ENCODE measurements at regions not wholly inside any gene's neighbourhood (a gene's known extent, or its start where the extent isn't known, plus 50 kb on each side); places are given as distances from the start of the nearest gene placed in this dataset.

DNA sequence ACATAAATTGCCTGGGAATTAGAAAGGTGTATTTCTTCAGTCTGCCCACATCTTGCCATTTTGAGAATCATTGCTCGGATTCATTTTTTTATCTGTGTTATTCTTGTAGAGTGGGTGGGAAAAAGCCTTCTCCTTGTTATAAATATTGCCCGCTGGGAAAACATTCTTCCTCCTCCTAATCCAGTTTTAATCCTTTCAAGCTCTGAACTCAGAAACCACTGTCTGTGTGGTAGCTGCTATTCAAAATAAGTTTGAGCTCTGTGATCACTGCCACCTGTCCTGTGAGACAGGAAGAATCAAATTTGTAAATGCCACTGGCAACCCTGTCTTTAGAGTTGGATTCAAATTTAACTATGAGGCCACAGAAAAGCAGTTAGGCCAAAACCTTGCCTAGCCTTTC lies 1875.2 kb upstream of the PIK3C3 start:
- H4K20me1 ChIP-seq (replicated peaks; ENCODE audit: control insufficient read depth, extremely low read depth, insufficient read depth, low read length), result no peaks in the 10 kb centered on the region
- no peak for DNase-seq (ENCODE audit: low read depth, low spot score)
- H3K9me3 ChIP-seq (replicated peaks; ENCODE audit: control insufficient read depth, insufficient read depth, low read length), result no peaks in the 10 kb centered on the region
- no peak overlapping the region for H2AFZ ChIP-seq (ENCODE audit: low read depth, low read length)
- no peaks in the 10 kb centered on the region for H3K27me3 ChIP-seq (ENCODE audit: control insufficient read depth in 2 of 2, insufficient read depth in 2 of 2, low read length in 2 of 2)
- H3K9me1 ChIP-seq (replicated peaks; ENCODE audit: control insufficient read depth, extremely low read depth, insufficient read depth, low read length), result no peaks in the 10 kb centered on the region
- no peaks in the 10 kb centered on the region for H3K36me3 ChIP-seq (ENCODE audit: control insufficient read depth in 2 of 2, extremely low read depth in 1 of 2, insufficient read depth in 2 of 2, low read length in 2 of 2)
- ChIA-PET CTCF (no interaction called here), POLR2A (no interaction called here)
- TF ChIP-seq POLR2A (IDR thresholded peaks at IDR 0.05; ENCODE audit: low read depth, low read length), result no peak
- TF ChIP-seq, protein P1, sequence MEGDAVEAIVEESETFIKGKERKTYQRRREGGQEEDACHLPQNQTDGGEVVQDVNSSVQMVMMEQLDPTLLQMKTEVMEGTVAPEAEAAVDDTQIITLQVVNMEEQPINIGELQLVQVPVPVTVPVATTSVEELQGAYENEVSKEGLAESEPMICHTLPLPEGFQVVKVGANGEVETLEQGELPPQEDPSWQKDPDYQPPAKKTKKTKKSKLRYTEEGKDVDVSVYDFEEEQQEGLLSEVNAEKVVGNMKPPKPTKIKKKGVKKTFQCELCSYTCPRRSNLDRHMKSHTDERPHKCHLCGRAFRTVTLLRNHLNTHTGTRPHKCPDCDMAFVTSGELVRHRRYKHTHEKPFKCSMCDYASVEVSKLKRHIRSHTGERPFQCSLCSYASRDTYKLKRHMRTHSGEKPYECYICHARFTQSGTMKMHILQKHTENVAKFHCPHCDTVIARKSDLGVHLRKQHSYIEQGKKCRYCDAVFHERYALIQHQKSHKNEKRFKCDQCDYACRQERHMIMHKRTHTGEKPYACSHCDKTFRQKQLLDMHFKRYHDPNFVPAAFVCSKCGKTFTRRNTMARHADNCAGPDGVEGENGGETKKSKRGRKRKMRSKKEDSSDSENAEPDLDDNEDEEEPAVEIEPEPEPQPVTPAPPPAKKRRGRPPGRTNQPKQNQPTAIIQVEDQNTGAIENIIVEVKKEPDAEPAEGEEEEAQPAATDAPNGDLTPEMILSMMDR (IDR thresholded peaks at IDR 0.05; ENCODE audit: extremely low read depth in 1 of 2, insufficient read depth in 1 of 2, low read depth in 1 of 2, low read length in 2 of 2), result no peak
- H3K4me2 ChIP-seq (ENCODE audit: insufficient read depth, low read length), result no peak overlapping the region
- no TSS peak for BruUV-seq (replicated peaks)
- no peaks in the 10 kb centered on the region for H3K4me1 ChIP-seq (ENCODE audit: control insufficient read depth, extremely low read depth, insufficient read depth, low read length)
- H3K9ac ChIP-seq (replicated peaks; ENCODE audit: extremely low read depth, insufficient read depth, low read length), result no peak overlapping the region
- no peaks in the 10 kb centered on the region for H3K79me2 ChIP-seq (ENCODE audit: control insufficient read depth, insufficient read depth, low read length)
- no peak overlapping the region for H3K27ac ChIP-seq (ENCODE audit: insufficient read depth, low read depth, low read length)
- no peak for FAIRE-seq
- intact Hi-C loops (cut with micrococcal nuclease) (no loop called here), dilution Hi-C loops (cut with MboI; ENCODE audit: extremely low pct_ligation_motif_present, low sequenced_read_pairs) (no loop called here)
- no peak overlapping the region for H3K4me3 ChIP-seq (replicated peaks in 1 of 3; ENCODE audit: insufficient read depth in 1 of 3, low read depth in 1 of 3, low read length in 3 of 3)

DNA sequence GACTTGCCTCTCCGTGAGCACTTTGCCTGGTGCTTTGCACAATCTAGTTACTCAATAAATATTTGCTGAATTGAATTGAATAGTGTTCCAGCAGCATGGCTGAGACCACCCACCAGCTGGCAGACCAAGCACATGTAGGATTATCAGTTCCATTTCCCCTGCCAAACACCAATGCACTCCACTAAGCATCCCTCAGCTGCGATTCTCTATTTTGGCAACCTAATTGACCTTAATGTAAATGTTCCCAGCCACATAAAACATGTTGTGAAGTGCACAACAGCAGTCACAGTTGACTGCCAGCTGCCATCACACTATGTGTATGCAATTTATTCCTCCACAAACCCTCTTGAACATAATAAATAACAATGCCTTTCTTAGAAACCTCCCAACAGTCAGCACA lies 1879.4 kb upstream of the PIK3C3 start:
- Histone ChIP-seq H3K9me3 (replicated peaks; ENCODE audit: control insufficient read depth, insufficient read depth, low read length) (no peaks in the 10 kb centered on the region), H3K36me3 (ENCODE audit: control insufficient read depth in 2 of 2, extremely low read depth in 1 of 2, insufficient read depth in 2 of 2, low read length in 2 of 2) (no peaks in the 10 kb centered on the region), H3K27ac (ENCODE audit: insufficient read depth, low read depth, low read length) (no peak overlapping the region), H3K4me1 (ENCODE audit: control insufficient read depth, extremely low read depth, insufficient read depth, low read length) (no peaks in the 10 kb centered on the region), H4K20me1 (replicated peaks; ENCODE audit: control insufficient read depth, extremely low read depth, insufficient read depth, low read length) (no peaks in the 10 kb centered on the region), H2AFZ (ENCODE audit: low read depth, low read length) (no peak overlapping the region), H3K9ac (replicated peaks; ENCODE audit: extremely low read depth, insufficient read depth, low read length) (no peak overlapping the region), H3K9me1 (replicated peaks; ENCODE audit: control insufficient read depth, extremely low read depth, insufficient read depth, low read length) (no peaks in the 10 kb centered on the region), H3K27me3 (ENCODE audit: control insufficient read depth in 2 of 2, insufficient read depth in 2 of 2, low read length in 2 of 2) (no peaks in the 10 kb centered on the region), H3K4me2 (ENCODE audit: insufficient read depth, low read length) (no peak overlapping the region), H3K4me3 (replicated peaks in 1 of 3; ENCODE audit: insufficient read depth in 1 of 3, low read depth in 1 of 3, low read length in 3 of 3) (no peak overlapping the region), H3K79me2 (ENCODE audit: control insufficient read depth, insufficient read depth, low read length) (no peaks in the 10 kb centered on the region)
- no TSS peak for BruUV-seq (replicated peaks)
- DNase-seq (ENCODE audit: low read depth, low spot score), result no peak
- ChIA-PET POLR2A (interaction anchor here (0.7 kb wide), 1 partner anchor 24 kb away, joined by 3 read pairs; no protein-coding TSS in a partner anchor), CTCF (no interaction called here)
- dilution Hi-C loops (cut with MboI; ENCODE audit: extremely low pct_ligation_motif_present, low sequenced_read_pairs) (no loop called here), intact Hi-C loops (cut with micrococcal nuclease) (no loop called here)
- no peak for TF ChIP-seq JUN (IDR thresholded peaks at IDR 0.05; ENCODE audit: borderline replicate concordance, insufficient read depth, insufficient read length, low read depth)
- TF ChIP-seq, protein P1 (IDR thresholded peaks at IDR 0.05; ENCODE audit: extremely low read depth in 1 of 2, insufficient read depth in 1 of 2, low read depth in 1 of 2, low read length in 2 of 2), result no peak
- TF ChIP-seq FOS (IDR thresholded peaks at IDR 0.05; ENCODE audit: borderline replicate concordance, insufficient read depth, low read length), result no peak
- TF ChIP-seq POLR2A (IDR thresholded peaks at IDR 0.05; ENCODE audit: low read depth, low read length), result no peak
- no peak for TF ChIP-seq EZH2 (IDR thresholded peaks at IDR 0.05; ENCODE audit: borderline replicate concordance, low read depth, low read length, severe bottlenecking)
- TF ChIP-seq GATA2 (IDR thresholded peaks at IDR 0.05; ENCODE audit: insufficient read depth, insufficient read length, low read depth, low read length), result no peak
- no peak for TF ChIP-seq POLR2AphosphoS5 (IDR thresholded peaks at IDR 0.05; ENCODE audit: insufficient read depth, low read depth, low read length)
- TF ChIP-seq, protein P2, sequence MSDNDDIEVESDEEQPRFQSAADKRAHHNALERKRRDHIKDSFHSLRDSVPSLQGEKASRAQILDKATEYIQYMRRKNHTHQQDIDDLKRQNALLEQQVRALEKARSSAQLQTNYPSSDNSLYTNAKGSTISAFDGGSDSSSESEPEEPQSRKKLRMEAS (IDR thresholded peaks at IDR 0.05; ENCODE audit: insufficient read depth, insufficient read length), result no peak
- no peak for TF ChIP-seq MYC (IDR thresholded peaks at IDR 0.05; ENCODE audit: low read depth, low read length)
- no peak for FAIRE-seq

Measured in endothelial cell of umbilical vein (primary cell).